GM23338 (cell line): ENCODE measurements at regions not wholly inside any gene's neighbourhood (a gene's known extent, or its start where the extent isn't known, plus 50 kb on each side); places are given as distances from the start of the nearest gene placed in this dataset.

ENCODE experiments used
- ATAC-seq: fragments of 200-7000 bp; cut with Tn5 transposase; 3 replicates; pipeline ENCODE4 v1.9.1; 2020
- DNase-seq: peaks from one replicate; pipeline ENCODE4 v3.0.0-alpha.2; 2015; ENCODE audit warnings: low spot score
- H2AFZ ChIP-seq: fragments of 200-600 bp; sonication (generic); 2 replicates; pipeline ENCODE4 v1.8.0; 2016; ENCODE audit warnings: antibody characterized with exemption, mild to moderate bottlenecking, moderate library complexity
- H3F3A ChIP-seq: fragments of 200-600 bp; sonication (generic); replicated peaks from 2 replicates; pipeline ENCODE4 v1.8.0; 2017; ENCODE audit warnings: antibody characterized with exemption, mixed run types, low read depth
- H3K27ac ChIP-seq: fragments of 200-600 bp; sonication (generic); 2 replicates; pipeline ENCODE4 v1.6.1; 2016; ENCODE audit warnings: low read depth
- H3K27me3 ChIP-seq: fragments of 200-600 bp; sonication (generic); 2 replicates; pipeline ENCODE4 v1.8.0; 2016; ENCODE audit warnings: mild to moderate bottlenecking, mixed run types, moderate library complexity; ENCODE audit not compliant: insufficient read depth
- H3K36me3 ChIP-seq: fragments of 200-600 bp; sonication (generic); 2 replicates; pipeline ENCODE4 v1.8.0; 2016; ENCODE audit warnings: mild to moderate bottlenecking; ENCODE audit not compliant: insufficient read depth
- H3K4me1 ChIP-seq: fragments of 200-600 bp; sonication (generic); 2 replicates; pipeline ENCODE4 v1.8.0; 2016; ENCODE audit warnings: mild to moderate bottlenecking, moderate library complexity; ENCODE audit not compliant: insufficient read depth
- H3K4me2 ChIP-seq: fragments of 200-600 bp; sonication (generic); 2 replicates; pipeline ENCODE4 v1.7.1; 2017; ENCODE audit warnings: mixed run types
- H3K4me3 ChIP-seq: fragments of 200-600 bp; sonication (generic); 2 replicates; pipeline ENCODE4 v1.6.1; 2016; ENCODE audit warnings: mixed run types
- H3K79me2 ChIP-seq: fragments of 200-600 bp; sonication (generic); replicated peaks from 2 replicates; pipeline ENCODE4 v1.8.0; 2017; ENCODE audit warnings: mild to moderate bottlenecking; ENCODE audit not compliant: insufficient read depth
- H3K9me2 ChIP-seq: fragments of 200-600 bp; sonication (generic); 2 replicates; pipeline ENCODE4 v1.8.0; 2017; ENCODE audit not compliant: insufficient read depth
- H4K20me1 ChIP-seq: fragments of 200-600 bp; sonication (generic); replicated peaks from 2 replicates; pipeline ENCODE4 v1.8.0; 2017; ENCODE audit warnings: mild to moderate bottlenecking; ENCODE audit not compliant: insufficient read depth
- H3K27ac Mint-ChIP-seq: 2 replicates; pipeline ENCODE4 v1.8.0; 2020; ENCODE audit warnings: inconsistent platforms, mild to moderate bottlenecking, moderate library complexity, mixed read lengths
- H3K27me3 Mint-ChIP-seq: 3 replicates; pipeline ENCODE4 v1.8.0; 2022; ENCODE audit warnings: low read depth, mild to moderate bottlenecking, moderate library complexity, mixed read lengths, inconsistent platforms; ENCODE audit not compliant: insufficient read depth, poor library complexity
- H3K36me3 Mint-ChIP-seq: 3 replicates; pipeline ENCODE4 v1.8.0; 2021; ENCODE audit warnings: low read depth, mild to moderate bottlenecking, inconsistent platforms, moderate library complexity, mixed read lengths
- H3K4me1 Mint-ChIP-seq: 3 replicates; pipeline ENCODE4 v1.8.0; 2020; ENCODE audit warnings: mild to moderate bottlenecking, inconsistent platforms, mixed read lengths
- H3K4me3 Mint-ChIP-seq: 3 replicates; pipeline ENCODE4 v1.8.0; 2021; ENCODE audit warnings: moderate library complexity, mild to moderate bottlenecking, inconsistent platforms, mixed read lengths
- H3K9me3 Mint-ChIP-seq: 3 replicates; pipeline ENCODE4 v1.8.0; 2020; ENCODE audit warnings: moderate library complexity, mild to moderate bottlenecking, inconsistent platforms, mixed read lengths
- ETS1 ChIP-seq: IDR thresholded peaks from 2 replicates; pipeline ENCODE4 v1.6.1; 2016; ENCODE audit warnings: antibody characterized with exemption
- EZH2 ChIP-seq: fragments of 200-600 bp; sonication (generic); IDR thresholded peaks from one replicate; pipeline ENCODE4 v1.8.0; 2017; ENCODE audit warnings: antibody characterized with exemption, mild to moderate bottlenecking, low read depth; ENCODE audit not compliant: unreplicated experiment
- REST ChIP-seq: IDR thresholded peaks from one replicate; pipeline ENCODE4 v1.6.1; 2018; ENCODE audit warnings: antibody characterized with exemption; ENCODE audit not compliant: unreplicated experiment
- ZNF331 ChIP-seq: fragments of 250-450 bp; sonication (Bioruptor Pico); IDR thresholded peaks from 2 replicates; pipeline ENCODE4 v1.5.0; 2020; ENCODE audit warnings: low read depth, mild to moderate bottlenecking, moderate library complexity
- ZNF462 ChIP-seq: fragments of 250-450 bp; sonication (Bioruptor Pico); IDR thresholded peaks from 2 replicates; pipeline ENCODE4 v1.5.0; 2020; ENCODE audit warnings: mild to moderate bottlenecking, moderate library complexity

- no peaks in the 10 kb centered on the region for H3K4me1 ChIP-seq
- H3K4me3 Mint-ChIP-seq = no peak overlapping the region
- no peak overlapping the region for H3K27ac Mint-ChIP-seq
- H3F3A ChIP-seq = no peaks in the 10 kb centered on the region
- H3K9me3 Mint-ChIP-seq = no peaks in the 10 kb centered on the region
- no peaks in the 10 kb centered on the region for H3K27me3 Mint-ChIP-seq
- no peak overlapping the region for H3K27ac ChIP-seq
- TF ChIP-seq ZNF462 (CRISPR knock-in tag) (no peak), REST (no peak), ZNF331 (no peak), EZH2 (no peak), ETS1 (no peak)
- no peaks in the 10 kb centered on the region for H3K79me2 ChIP-seq
- no peaks in the 10 kb centered on the region for H3K36me3 ChIP-seq
- no peak for ATAC-seq
- H3K27me3 ChIP-seq = no peaks in the 10 kb centered on the region
- H3K4me1 Mint-ChIP-seq = no peaks in the 10 kb centered on the region
- H3K4me2 ChIP-seq = no peak overlapping the region
- no peaks in the 10 kb centered on the region for H3K9me2 ChIP-seq
- DNase-seq = no peak
- no peaks in the 10 kb centered on the region for H4K20me1 ChIP-seq
- no peak overlapping the region for H3K4me3 ChIP-seq
- H2AFZ ChIP-seq = no peak overlapping the region
- no peaks in the 10 kb centered on the region for H3K36me3 Mint-ChIP-seq
These were observed 121.9 kb downstream of the RGS21 start for GRCh38 chr1:192438737-192439136.
